Upper lobe of left lung (tissue), 4 donors: ENCODE measurements at regions not wholly inside any gene's neighbourhood (a gene's known extent, or its start where the extent isn't known, plus 50 kb on each side); places are given as distances from the start of the nearest gene placed in this dataset.

Experiments
- POLR2A ChIP-seq, 4 donors: fragments of 450-650 bp; IDR thresholded peaks; one replicate each; pipeline ENCODE4 v1.5.1; 2016 to 2017; ENCODE audit warnings: antibody characterized with exemption in 4 of 4, mild to moderate bottlenecking in 2 of 4
- TF ChIP-seq, protein P1 (sequence below), 6 experiments: fragments of 450-650 bp in 4 of 6; fragments of 200-600 bp in 2 of 6; sonication (generic) in 2 of 6; IDR thresholded peaks; one replicate each; pipeline ENCODE4 v1.5.1; 2016 to 2019; ENCODE audit warnings: antibody characterized with exemption in 6 of 6

DNA sequence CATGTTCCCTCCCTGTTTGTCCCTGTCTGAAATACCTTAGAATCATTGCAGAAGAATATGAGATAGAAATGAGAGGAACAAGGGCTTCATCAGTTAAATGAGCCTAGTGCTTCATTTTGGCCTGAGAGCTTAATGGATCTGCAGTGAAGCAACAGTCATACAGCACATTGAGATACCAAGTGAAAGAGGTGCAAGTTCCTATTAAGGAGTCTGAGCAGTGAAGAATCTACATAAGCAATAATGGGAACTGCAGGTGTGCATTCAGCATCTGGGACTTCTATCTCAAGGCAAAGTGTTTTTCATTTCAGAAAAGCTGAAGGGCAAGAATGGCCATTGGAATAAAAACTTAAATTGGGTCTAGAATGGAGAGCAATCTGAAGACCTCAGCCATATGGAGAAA lies 323.2 kb upstream of the SLC39A10 start:
- TF ChIP-seq, protein P1, sequence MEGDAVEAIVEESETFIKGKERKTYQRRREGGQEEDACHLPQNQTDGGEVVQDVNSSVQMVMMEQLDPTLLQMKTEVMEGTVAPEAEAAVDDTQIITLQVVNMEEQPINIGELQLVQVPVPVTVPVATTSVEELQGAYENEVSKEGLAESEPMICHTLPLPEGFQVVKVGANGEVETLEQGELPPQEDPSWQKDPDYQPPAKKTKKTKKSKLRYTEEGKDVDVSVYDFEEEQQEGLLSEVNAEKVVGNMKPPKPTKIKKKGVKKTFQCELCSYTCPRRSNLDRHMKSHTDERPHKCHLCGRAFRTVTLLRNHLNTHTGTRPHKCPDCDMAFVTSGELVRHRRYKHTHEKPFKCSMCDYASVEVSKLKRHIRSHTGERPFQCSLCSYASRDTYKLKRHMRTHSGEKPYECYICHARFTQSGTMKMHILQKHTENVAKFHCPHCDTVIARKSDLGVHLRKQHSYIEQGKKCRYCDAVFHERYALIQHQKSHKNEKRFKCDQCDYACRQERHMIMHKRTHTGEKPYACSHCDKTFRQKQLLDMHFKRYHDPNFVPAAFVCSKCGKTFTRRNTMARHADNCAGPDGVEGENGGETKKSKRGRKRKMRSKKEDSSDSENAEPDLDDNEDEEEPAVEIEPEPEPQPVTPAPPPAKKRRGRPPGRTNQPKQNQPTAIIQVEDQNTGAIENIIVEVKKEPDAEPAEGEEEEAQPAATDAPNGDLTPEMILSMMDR (IDR thresholded peaks at IDR 0.05) = no peak
- no peak for TF ChIP-seq POLR2A (IDR thresholded peaks at IDR 0.05)
